ENCODE measurements at regions not wholly inside any gene's neighbourhood (a gene's known extent, or its start where the extent isn't known, plus 50 kb on each side); places are given as distances from the start of the nearest gene placed in this dataset.
A peak's percentile ranks its signal among the peaks of the same experiment; 100 is the strongest.

GRCh38 chr11:86728562-86728961, 56.1 kb upstream of the ME3 start:
- H3K36me3 ChIP-seq, result no peaks in the 10 kb centered on the region
- no peak for TF ChIP-seq CTCF (IDR thresholded peaks at IDR 0.05; ENCODE audit: low read depth, low read length)
- peaks cover 3% of the 10 kb centered on the region for H3K9me3 ChIP-seq (ENCODE audit: severe bottlenecking)

GRCh38 chr11:86726770-86727504, 54.5 kb upstream of the ME3 start:
- no peak for TF ChIP-seq CTCF (IDR thresholded peaks at IDR 0.05; ENCODE audit: low read depth, low read length)
- H3K27ac ChIP-seq, result no peak overlapping the region

More at GRCh38 chr11:86728562-86728961, 56.1 kb upstream of the ME3 start:
- Histone ChIP-seq H3K4me3 (ENCODE audit: low read depth, low read length) (no peak overlapping the region), H3K27ac (peak overlapping the region; percentile 23; the same call in 1 of the 2 replicates), H3K27me3 (ENCODE audit: insufficient read depth, low read depth, severe bottlenecking) (no peaks in the 10 kb centered on the region)
- no peak for DNase-seq

GRCh38 chr11:86726118-86726753, 53.8 kb upstream of the ME3 start:
- no peak for DNase-seq
- no peak overlapping the region for H3K4me3 ChIP-seq (ENCODE audit: low read depth, low read length)

More at GRCh38 chr11:86726770-86727504, 54.5 kb upstream of the ME3 start:
- no peak for DNase-seq
- Histone ChIP-seq H3K36me3 (no peaks in the 10 kb centered on the region), H3K27me3 (ENCODE audit: insufficient read depth, low read depth, severe bottlenecking) (no peaks in the 10 kb centered on the region), H3K4me3 (ENCODE audit: low read depth, low read length) (no peak overlapping the region), H3K9me3 (ENCODE audit: severe bottlenecking) (peaks cover 3% of the 10 kb centered on the region)

GRCh38 chr11:86724137-86724536, 51.7 kb upstream of the ME3 start:
- no peak overlapping the region for H3K27ac ChIP-seq
- no peaks in the 10 kb centered on the region for H3K9me3 ChIP-seq (ENCODE audit: severe bottlenecking)
- H3K36me3 ChIP-seq, result no peaks in the 10 kb centered on the region
- no peak overlapping the region for H3K4me3 ChIP-seq (ENCODE audit: low read depth, low read length)
- TF ChIP-seq CTCF (IDR thresholded peaks at IDR 0.05; ENCODE audit: low read depth, low read length), result no peak
- no peaks in the 10 kb centered on the region for H3K27me3 ChIP-seq (ENCODE audit: insufficient read depth, low read depth, severe bottlenecking)
- no peak for DNase-seq

More at GRCh38 chr11:86726118-86726753, 53.8 kb upstream of the ME3 start:
- peaks cover 3% of the 10 kb centered on the region for H3K9me3 ChIP-seq (ENCODE audit: severe bottlenecking)
- H3K36me3 ChIP-seq, result no peaks in the 10 kb centered on the region
- H3K27me3 ChIP-seq (ENCODE audit: insufficient read depth, low read depth, severe bottlenecking), result no peaks in the 10 kb centered on the region
- TF ChIP-seq CTCF (IDR thresholded peaks at IDR 0.05; ENCODE audit: low read depth, low read length), result no peak
- H3K27ac ChIP-seq, result no peak overlapping the region

- H3K9me3 ChIP-seq (ENCODE audit: severe bottlenecking), result no peaks in the 10 kb centered on the region
- no peak for DNase-seq
- H3K36me3 ChIP-seq, result no peaks in the 10 kb centered on the region
- no peaks in the 10 kb centered on the region for H3K27me3 ChIP-seq (ENCODE audit: insufficient read depth, low read depth, severe bottlenecking)
- no peak for TF ChIP-seq CTCF (IDR thresholded peaks at IDR 0.05; ENCODE audit: low read depth, low read length)
- H3K27ac ChIP-seq, result no peak overlapping the region
- H3K4me3 ChIP-seq (ENCODE audit: low read depth, low read length), result no peak overlapping the region
These were observed 50.9 kb upstream of the ME3 start for GRCh38 chr11:86723281-86723680.

Data from WERI-Rb-1 (cell line).